SK-N-SH treated with all-trans-retinoic acid at 6 μM for 48 hours (cell line): ENCODE measurements at regions not wholly inside any gene's neighbourhood (a gene's known extent, or its start where the extent isn't known, plus 50 kb on each side); places are given as distances from the start of the nearest gene placed in this dataset.

Source experiments
- CREB5 ChIP-seq: fragments of 250-450 bp; sonication (Bioruptor Pico); IDR thresholded peaks from 2 replicates; pipeline ENCODE4 v1.5.1; 2020; ENCODE audit warnings: low read depth, mild to moderate bottlenecking, moderate library complexity
- CSDC2 ChIP-seq: fragments of 250-450 bp; sonication (Bioruptor Pico); IDR thresholded peaks from 2 replicates; pipeline ENCODE4 v1.5.0; 2020; ENCODE audit warnings: mild to moderate bottlenecking, moderate library complexity
- OSR1 ChIP-seq: fragments of 250-450 bp; sonication (Bioruptor Pico); IDR thresholded peaks from 2 replicates; pipeline ENCODE4 v1.8.0; 2022; ENCODE audit warnings: moderate library complexity, mild to moderate bottlenecking, inconsistent platforms
- POU6F1 ChIP-seq: fragments of 250-450 bp; sonication (Bioruptor Pico); IDR thresholded peaks from 2 replicates; pipeline ENCODE4 v1.8.0; 2021; ENCODE audit warnings: low read depth, mild to moderate bottlenecking, moderate library complexity, borderline replicate concordance
- ZFP30 ChIP-seq: fragments of 450-650 bp; formaldehyde crosslinking; IDR thresholded peaks from 2 replicates; pipeline ENCODE4 v1.5.0; 2022; ENCODE audit warnings: mild to moderate bottlenecking, moderate library complexity
- ZNF70 ChIP-seq: fragments of 450-650 bp; formaldehyde crosslinking; IDR thresholded peaks from 2 replicates; pipeline ENCODE4 v1.5.0; 2020; ENCODE audit warnings: mild to moderate bottlenecking, moderate library complexity
- ZNF8 ChIP-seq: fragments of 450-650 bp; formaldehyde crosslinking; IDR thresholded peaks from 2 replicates; pipeline ENCODE4 v1.5.0; 2020; ENCODE audit warnings: mild to moderate bottlenecking, moderate library complexity
- TF ChIP-seq, protein P1 (sequence below): fragments of 250-450 bp; sonication (Bioruptor Pico); IDR thresholded peaks from 2 replicates; pipeline ENCODE4 v1.5.0; 2020; ENCODE audit warnings: mild to moderate bottlenecking, moderate library complexity
- TF ChIP-seq, protein P2 (sequence below): fragments of 250-450 bp; sonication (Bioruptor Pico); IDR thresholded peaks from 2 replicates; pipeline ENCODE4 v1.8.0; 2020; ENCODE audit warnings: mild to moderate bottlenecking, moderate library complexity, borderline replicate concordance

- TF ChIP-seq POU6F1 (CRISPR knock-in tag) (no peak), CREB5 (CRISPR knock-in tag) (no peak), ZFP30 (CRISPR knock-in tag) (no peak), ZNF70 (no peak), CSDC2 (CRISPR knock-in tag) (no peak), OSR1 (CRISPR knock-in tag) (no peak), ZNF8 (CRISPR knock-in tag) (no peak)
- TF ChIP-seq, protein P1, sequence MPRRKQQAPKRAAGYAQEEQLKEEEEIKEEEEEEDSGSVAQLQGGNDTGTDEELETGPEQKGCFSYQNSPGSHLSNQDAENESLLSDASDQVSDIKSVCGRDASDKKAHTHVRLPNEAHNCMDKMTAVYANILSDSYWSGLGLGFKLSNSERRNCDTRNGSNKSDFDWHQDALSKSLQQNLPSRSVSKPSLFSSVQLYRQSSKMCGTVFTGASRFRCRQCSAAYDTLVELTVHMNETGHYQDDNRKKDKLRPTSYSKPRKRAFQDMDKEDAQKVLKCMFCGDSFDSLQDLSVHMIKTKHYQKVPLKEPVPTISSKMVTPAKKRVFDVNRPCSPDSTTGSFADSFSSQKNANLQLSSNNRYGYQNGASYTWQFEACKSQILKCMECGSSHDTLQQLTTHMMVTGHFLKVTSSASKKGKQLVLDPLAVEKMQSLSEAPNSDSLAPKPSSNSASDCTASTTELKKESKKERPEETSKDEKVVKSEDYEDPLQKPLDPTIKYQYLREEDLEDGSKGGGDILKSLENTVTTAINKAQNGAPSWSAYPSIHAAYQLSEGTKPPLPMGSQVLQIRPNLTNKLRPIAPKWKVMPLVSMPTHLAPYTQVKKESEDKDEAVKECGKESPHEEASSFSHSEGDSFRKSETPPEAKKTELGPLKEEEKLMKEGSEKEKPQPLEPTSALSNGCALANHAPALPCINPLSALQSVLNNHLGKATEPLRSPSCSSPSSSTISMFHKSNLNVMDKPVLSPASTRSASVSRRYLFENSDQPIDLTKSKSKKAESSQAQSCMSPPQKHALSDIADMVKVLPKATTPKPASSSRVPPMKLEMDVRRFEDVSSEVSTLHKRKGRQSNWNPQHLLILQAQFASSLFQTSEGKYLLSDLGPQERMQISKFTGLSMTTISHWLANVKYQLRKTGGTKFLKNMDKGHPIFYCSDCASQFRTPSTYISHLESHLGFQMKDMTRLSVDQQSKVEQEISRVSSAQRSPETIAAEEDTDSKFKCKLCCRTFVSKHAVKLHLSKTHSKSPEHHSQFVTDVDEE: no peak
- TF ChIP-seq, protein P2, sequence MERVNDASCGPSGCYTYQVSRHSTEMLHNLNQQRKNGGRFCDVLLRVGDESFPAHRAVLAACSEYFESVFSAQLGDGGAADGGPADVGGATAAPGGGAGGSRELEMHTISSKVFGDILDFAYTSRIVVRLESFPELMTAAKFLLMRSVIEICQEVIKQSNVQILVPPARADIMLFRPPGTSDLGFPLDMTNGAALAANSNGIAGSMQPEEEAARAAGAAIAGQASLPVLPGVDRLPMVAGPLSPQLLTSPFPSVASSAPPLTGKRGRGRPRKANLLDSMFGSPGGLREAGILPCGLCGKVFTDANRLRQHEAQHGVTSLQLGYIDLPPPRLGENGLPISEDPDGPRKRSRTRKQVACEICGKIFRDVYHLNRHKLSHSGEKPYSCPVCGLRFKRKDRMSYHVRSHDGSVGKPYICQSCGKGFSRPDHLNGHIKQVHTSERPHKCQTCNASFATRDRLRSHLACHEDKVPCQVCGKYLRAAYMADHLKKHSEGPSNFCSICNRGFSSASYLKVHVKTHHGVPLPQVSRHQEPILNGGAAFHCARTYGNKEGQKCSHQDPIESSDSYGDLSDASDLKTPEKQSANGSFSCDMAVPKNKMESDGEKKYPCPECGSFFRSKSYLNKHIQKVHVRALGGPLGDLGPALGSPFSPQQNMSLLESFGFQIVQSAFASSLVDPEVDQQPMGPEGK (CRISPR knock-in tag): no peak
These were observed 219.7 kb upstream of the LRIG1 start for GRCh38 chr3:66720508-66720907.
